Stomach (tissue), 4 donors: ENCODE measurements at regions not wholly inside any gene's neighbourhood (a gene's known extent, or its start where the extent isn't known, plus 50 kb on each side); places are given as distances from the start of the nearest gene placed in this dataset.

Source experiments
- CTCF ChIP-seq, 7 experiments: fragments of 450-650 bp in 4 of 7; fragments of 200-600 bp in 3 of 7; sonication (generic) in 3 of 7; IDR thresholded peaks; one replicate each; pipeline ENCODE4 v1.5.1; 2016 to 2019; ENCODE audit warnings: antibody characterized with exemption in 7 of 7, control low read depth in 2 of 7, mild to moderate bottlenecking in 1 of 7
- POLR2A ChIP-seq, 4 donors: fragments of 450-650 bp; IDR thresholded peaks; one replicate each; pipeline ENCODE4 v1.6.1; 2016; ENCODE audit warnings: antibody characterized with exemption in 4 of 4, control low read depth in 2 of 4, mild to moderate bottlenecking in 1 of 4, moderate library complexity in 1 of 4

GRCh38 chr5:6296524-6296923 lies 81.8 kb downstream of the MED10 start:
- TF ChIP-seq POLR2A (IDR thresholded peaks at IDR 0.05) = no peak
- TF ChIP-seq CTCF (IDR thresholded peaks at IDR 0.05) = no peak
